HEK293T (cell line): ENCODE measurements at regions not wholly inside any gene's neighbourhood (a gene's known extent, or its start where the extent isn't known, plus 50 kb on each side); places are given as distances from the start of the nearest gene placed in this dataset.

ENCODE experiments used
- ARNT ChIP-seq: fragments of 450-650 bp; IDR thresholded peaks from 2 replicates; pipeline ENCODE4 v1.6.1; 2017; ENCODE audit warnings: mild to moderate bottlenecking
- BHLHE40 ChIP-seq: fragments of 450-650 bp; IDR thresholded peaks from 2 replicates; pipeline ENCODE4 v1.6.1; 2016; ENCODE audit warnings: mild to moderate bottlenecking, moderate library complexity, borderline replicate concordance
- CTBP1 ChIP-seq: fragments of 450-650 bp; IDR thresholded peaks from 2 replicates; pipeline ENCODE4 v1.6.1; 2016; ENCODE audit warnings: borderline replicate concordance
- ELF4 ChIP-seq: fragments of 450-650 bp; IDR thresholded peaks from 2 replicates; pipeline ENCODE4 v1.6.1; 2017; ENCODE audit warnings: antibody characterized with exemption
- FOXA1 ChIP-seq: fragments of 450-650 bp; IDR thresholded peaks from 2 replicates; pipeline ENCODE4 v1.6.1; 2016; ENCODE audit warnings: mild to moderate bottlenecking
- FOXK2 ChIP-seq: fragments of 450-650 bp; IDR thresholded peaks from 2 replicates; pipeline ENCODE4 v1.6.1; 2016; ENCODE audit warnings: mild to moderate bottlenecking
- FOXM1 ChIP-seq: fragments of 450-650 bp; IDR thresholded peaks from 2 replicates; pipeline ENCODE4 v1.6.1; 2017; ENCODE audit warnings: mild to moderate bottlenecking, borderline replicate concordance
- LEF1 ChIP-seq: fragments of 450-650 bp; IDR thresholded peaks from 2 replicates; pipeline ENCODE4 v1.6.1; 2017; ENCODE audit warnings: mild to moderate bottlenecking, borderline replicate concordance
- SP1 ChIP-seq: fragments of 450-650 bp; IDR thresholded peaks from 2 replicates; pipeline ENCODE4 v1.6.1; 2017
- SUZ12 ChIP-seq: fragments of 450-650 bp; IDR thresholded peaks from 2 replicates; pipeline ENCODE4 v1.6.1; 2016; ENCODE audit warnings: mild to moderate bottlenecking
- TARDBP ChIP-seq: fragments of 450-650 bp; IDR thresholded peaks from 2 replicates; pipeline ENCODE4 v1.6.1; 2016
- ZNF384 ChIP-seq: fragments of 450-650 bp; IDR thresholded peaks from 2 replicates; pipeline ENCODE4 v1.6.1; 2016
- TF ChIP-seq, protein P1 (sequence below): fragments of 450-650 bp; IDR thresholded peaks from 2 replicates; pipeline ENCODE4 v1.6.1; 2016

GRCh38 chr21:38979271-38980121, 173.8 kb downstream of the ETS2 start:
- TF ChIP-seq SUZ12 (no peak), FOXM1 (no peak), SP1 (no peak), TARDBP (no peak), LEF1 (no peak), BHLHE40 (no peak), FOXA1 (no peak), ELF4 (no peak), CTBP1 (no peak), FOXK2 (no peak), ARNT (no peak), ZNF384 (no peak)
- TF ChIP-seq, protein P1, sequence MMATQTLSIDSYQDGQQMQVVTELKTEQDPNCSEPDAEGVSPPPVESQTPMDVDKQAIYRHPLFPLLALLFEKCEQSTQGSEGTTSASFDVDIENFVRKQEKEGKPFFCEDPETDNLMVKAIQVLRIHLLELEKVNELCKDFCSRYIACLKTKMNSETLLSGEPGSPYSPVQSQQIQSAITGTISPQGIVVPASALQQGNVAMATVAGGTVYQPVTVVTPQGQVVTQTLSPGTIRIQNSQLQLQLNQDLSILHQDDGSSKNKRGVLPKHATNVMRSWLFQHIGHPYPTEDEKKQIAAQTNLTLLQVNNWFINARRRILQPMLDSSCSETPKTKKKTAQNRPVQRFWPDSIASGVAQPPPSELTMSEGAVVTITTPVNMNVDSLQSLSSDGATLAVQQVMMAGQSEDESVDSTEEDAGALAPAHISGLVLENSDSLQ: no peak
